ENCODE measurements at regions not wholly inside any gene's neighbourhood (a gene's known extent, or its start where the extent isn't known, plus 50 kb on each side); places are given as distances from the start of the nearest gene placed in this dataset.

DNA sequence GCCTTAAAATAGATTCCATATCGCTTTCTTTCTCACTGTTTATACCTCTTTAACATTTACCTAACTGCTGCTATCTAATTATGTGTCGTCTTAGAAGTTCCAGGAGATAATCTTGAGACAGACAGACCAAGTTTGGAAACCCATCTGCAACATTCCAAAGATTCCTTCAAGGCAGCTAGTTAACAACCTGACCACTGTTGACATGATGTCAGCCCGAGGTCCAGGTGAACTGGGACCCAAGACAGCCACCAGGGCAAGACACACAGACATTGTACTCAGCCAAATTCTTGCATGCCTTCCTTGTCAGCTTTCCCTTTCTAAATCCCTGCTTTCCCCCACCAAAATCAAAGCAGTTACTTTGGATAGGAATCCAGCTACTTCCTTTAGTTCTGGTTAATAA, 1476.5 kb upstream of the PRR20A start:
- H3K27me3 ChIP-seq, result no peaks in the 10 kb centered on the region
- H3K4me1 ChIP-seq, result no peaks in the 10 kb centered on the region
- H3K27ac ChIP-seq, result no peak overlapping the region
- H3K9me3 ChIP-seq, result no peaks in the 10 kb centered on the region
- no peak for TF ChIP-seq CTCF (IDR thresholded peaks at IDR 0.05)
- intact Hi-C loops (cut with DNase I), result no loop called here
- ATAC-seq (no peak), DNase-seq (no peak)
- H3K36me3 ChIP-seq, result no peaks in the 10 kb centered on the region
- no peak overlapping the region for H3K4me3 ChIP-seq

- Histone ChIP-seq H3K27ac (no peak overlapping the region), H3K9me3 (no peaks in the 10 kb centered on the region), H3K27me3 (no peaks in the 10 kb centered on the region), H3K36me3 (no peaks in the 10 kb centered on the region), H3K4me1 (no peaks in the 10 kb centered on the region), H3K4me3 (no peak overlapping the region)
- intact Hi-C loops (cut with DNase I), result no loop called here
- no peak for TF ChIP-seq CTCF (IDR thresholded peaks at IDR 0.05)
- DNase-seq (no peak), ATAC-seq (no peak)
Measured at GRCh38 chr13:55669051-55669450, 1471.7 kb upstream of the PRR20A start.

DNA sequence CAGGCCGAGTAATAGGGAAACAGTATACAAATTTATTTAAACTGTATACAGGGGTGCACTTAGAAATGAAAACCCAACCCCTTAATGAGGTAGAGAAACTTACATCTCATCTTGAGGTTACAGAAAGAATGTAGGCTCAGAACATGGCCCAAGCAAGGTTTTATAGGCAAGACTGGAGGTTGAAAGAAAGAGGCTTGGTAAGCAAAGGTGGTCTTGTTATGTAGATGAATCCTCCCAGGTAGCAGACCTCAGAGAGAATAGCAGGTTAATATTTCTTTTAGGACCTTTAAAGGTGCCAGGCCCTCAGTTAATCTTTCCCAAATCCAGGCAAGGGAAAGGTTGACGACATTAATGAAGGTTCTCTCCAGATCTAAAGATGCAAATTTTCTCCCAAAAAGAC, 1466.8 kb upstream of the PRR20A start:
- TF ChIP-seq CTCF (IDR thresholded peaks at IDR 0.05), result no peak
- no peak overlapping the region for H3K4me3 ChIP-seq
- no peaks in the 10 kb centered on the region for H3K4me1 ChIP-seq
- no peaks in the 10 kb centered on the region for H3K36me3 ChIP-seq
- no peak overlapping the region for H3K27ac ChIP-seq
- intact Hi-C loops (cut with DNase I), result no loop called here
- no peak for DNase-seq
- H3K27me3 ChIP-seq, result no peaks in the 10 kb centered on the region
- no peaks in the 10 kb centered on the region for H3K9me3 ChIP-seq
- ATAC-seq, result no peak

DNA sequence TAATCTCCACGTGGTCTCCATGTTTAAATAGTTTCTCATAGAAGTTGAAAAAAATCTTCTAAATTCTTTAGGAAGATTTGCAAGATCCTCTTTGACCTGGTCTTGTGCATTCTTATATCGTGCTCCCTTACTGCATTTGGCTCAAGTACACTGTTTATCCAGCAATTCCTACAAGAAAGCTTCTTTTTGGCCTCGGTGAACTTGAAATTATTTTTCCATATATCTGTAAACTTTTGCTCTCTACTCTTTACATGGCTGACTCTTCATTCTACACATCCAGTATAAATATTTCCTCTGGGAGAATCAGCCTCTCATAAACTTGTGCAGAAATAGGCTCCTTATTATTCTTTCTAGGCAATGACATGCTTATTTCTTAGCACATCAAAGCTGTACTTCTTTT, 1457.9 kb upstream of the PRR20A start:
- DNase-seq, result no peak
- H3K9me3 ChIP-seq, result no peaks in the 10 kb centered on the region

GRCh38 chr13:55705526-55705925, 1435.2 kb upstream of the PRR20A start:
- Histone ChIP-seq H3K27ac (no peak overlapping the region), H3K27me3 (no peaks in the 10 kb centered on the region), H3K9me3 (no peaks in the 10 kb centered on the region), H3K4me1 (no peaks in the 10 kb centered on the region), H3K36me3 (no peaks in the 10 kb centered on the region), H3K4me3 (no peak overlapping the region)
- intact Hi-C loops (cut with DNase I), result no loop called here
- ATAC-seq (no peak), DNase-seq (no peak)
- TF ChIP-seq CTCF (IDR thresholded peaks at IDR 0.05), result no peak

More for the DNA sequence above, 1457.9 kb upstream of the PRR20A start:
- H3K36me3 ChIP-seq, result no peaks in the 10 kb centered on the region
- no peaks in the 10 kb centered on the region for H3K4me1 ChIP-seq
- no peaks in the 10 kb centered on the region for H3K27me3 ChIP-seq
- H3K27ac ChIP-seq, result no peak overlapping the region
- intact Hi-C loops (cut with DNase I), result no loop called here
- H3K4me3 ChIP-seq, result no peak overlapping the region
- no peak for TF ChIP-seq CTCF (IDR thresholded peaks at IDR 0.05)
- no peak for ATAC-seq

DNA sequence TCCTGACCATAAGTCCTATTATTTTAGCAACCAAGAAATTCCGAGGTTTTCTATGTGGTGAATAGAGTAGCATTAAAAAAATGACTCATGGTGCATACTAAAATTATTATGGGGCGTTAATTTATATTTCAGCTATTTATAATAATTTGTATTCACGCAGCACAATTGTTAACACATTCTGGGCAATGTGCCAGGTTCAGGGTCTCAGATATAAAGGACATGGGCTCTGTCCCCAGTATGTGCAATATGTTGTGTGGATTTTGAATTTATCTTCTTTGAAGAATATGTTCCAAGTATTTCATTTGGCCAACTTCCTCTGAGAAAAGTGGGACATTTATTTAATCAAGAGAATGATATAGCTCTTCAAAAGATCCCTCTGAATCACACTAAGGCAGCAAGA, 1434.7 kb upstream of the PRR20A start:
- no peaks in the 10 kb centered on the region for H3K36me3 ChIP-seq
- no peaks in the 10 kb centered on the region for H3K27me3 ChIP-seq
- H3K9me3 ChIP-seq, result no peaks in the 10 kb centered on the region
- TF ChIP-seq CTCF (IDR thresholded peaks at IDR 0.05), result no peak
- H3K4me1 ChIP-seq, result no peaks in the 10 kb centered on the region
- H3K4me3 ChIP-seq, result no peak overlapping the region
- no peak for ATAC-seq
- intact Hi-C loops (cut with DNase I), result no loop called here
- no peak for DNase-seq
- H3K27ac ChIP-seq, result no peak overlapping the region

All from upper lobe of right lung (tissue), 1 donor.